Neural progenitor cell (in vitro differentiated cells): ENCODE measurements at regions not wholly inside any gene's neighbourhood (a gene's known extent, or its start where the extent isn't known, plus 50 kb on each side); places are given as distances from the start of the nearest gene placed in this dataset.

Experiments used
- CTCF ChIP-seq: fragments of 200-600 bp; sonication (generic); IDR thresholded peaks from 2 replicates; pipeline ENCODE4 v1.5.1; 2017; ENCODE audit warnings: antibody characterized with exemption, mild to moderate bottlenecking
- EZH2 ChIP-seq: fragments of 200-600 bp; sonication (generic); IDR thresholded peaks from 2 replicates; pipeline ENCODE4 v1.6.1; 2017; ENCODE audit warnings: antibody characterized with exemption, mild to moderate bottlenecking, moderate library complexity
- EZH2phosphoT487 ChIP-seq: fragments of 200-600 bp; sonication (generic); IDR thresholded peaks from 2 replicates; pipeline ENCODE4 v1.6.1; 2017; ENCODE audit warnings: antibody characterized with exemption

DNA sequence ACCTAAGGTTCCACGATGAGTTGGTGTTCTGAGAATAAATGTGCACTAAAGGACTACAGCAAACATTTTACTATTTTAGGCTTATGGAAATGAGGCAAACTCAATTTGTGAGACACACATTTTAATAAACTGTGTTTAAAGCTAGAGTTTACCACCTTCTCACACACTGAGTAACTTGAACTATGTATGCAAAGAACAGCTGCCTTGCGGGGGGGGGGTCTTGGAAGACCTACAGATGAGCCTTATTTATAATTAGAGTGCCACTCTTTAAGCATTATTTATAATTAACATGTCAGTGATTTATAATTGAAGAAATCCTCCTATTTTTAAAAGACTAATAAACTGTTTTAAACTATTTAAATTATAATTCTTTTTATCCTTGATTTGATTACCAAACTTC, 300.4 kb downstream of the DLEU7 start:
- no peak for TF ChIP-seq CTCF
- TF ChIP-seq EZH2 = no peak
- no peak for TF ChIP-seq EZH2phosphoT487
